Upper lobe of left lung (tissue), 4 donors: ENCODE measurements at regions not wholly inside any gene's neighbourhood (a gene's known extent, or its start where the extent isn't known, plus 50 kb on each side); places are given as distances from the start of the nearest gene placed in this dataset.

Experiments
- EP300 ChIP-seq, 4 donors: sonication (generic); formaldehyde crosslinking; IDR thresholded peaks; one replicate each; pipeline ENCODE4 v1.5.1; 2017; ENCODE audit warnings: antibody characterized with exemption in 4 of 4, control low read depth in 2 of 4
- POLR2A ChIP-seq, 4 donors: fragments of 450-650 bp; IDR thresholded peaks; one replicate each; pipeline ENCODE4 v1.5.1; 2016 to 2017; ENCODE audit warnings: antibody characterized with exemption in 4 of 4, mild to moderate bottlenecking in 2 of 4
- TF ChIP-seq, protein P1 (sequence below), 6 experiments: fragments of 450-650 bp in 4 of 6; fragments of 200-600 bp in 2 of 6; sonication (generic) in 2 of 6; IDR thresholded peaks; one replicate each; pipeline ENCODE4 v1.5.1; 2016 to 2019; ENCODE audit warnings: antibody characterized with exemption in 6 of 6

DNA sequence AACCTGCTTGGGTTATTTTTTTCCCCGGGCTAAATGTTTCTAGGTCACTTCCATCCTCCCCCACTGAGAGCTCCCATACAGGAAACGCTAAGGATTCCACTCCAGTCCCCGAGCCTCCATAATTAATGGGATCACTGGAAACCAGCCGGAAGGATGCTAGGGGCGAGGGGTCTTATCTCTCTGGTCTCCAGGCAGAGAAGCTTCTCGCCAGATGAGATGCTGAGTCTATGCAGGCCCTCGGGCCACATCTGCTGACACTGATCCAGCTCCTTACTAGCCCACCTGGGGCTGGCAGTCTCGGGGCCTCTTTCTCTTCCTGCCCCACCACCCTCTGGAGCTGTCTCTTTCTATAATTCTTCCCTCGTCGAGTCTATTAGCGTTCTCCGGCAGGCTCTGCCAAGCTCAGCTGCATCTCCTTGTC lies 125.9 kb upstream of the SYT13 start:
- TF ChIP-seq, protein P1, sequence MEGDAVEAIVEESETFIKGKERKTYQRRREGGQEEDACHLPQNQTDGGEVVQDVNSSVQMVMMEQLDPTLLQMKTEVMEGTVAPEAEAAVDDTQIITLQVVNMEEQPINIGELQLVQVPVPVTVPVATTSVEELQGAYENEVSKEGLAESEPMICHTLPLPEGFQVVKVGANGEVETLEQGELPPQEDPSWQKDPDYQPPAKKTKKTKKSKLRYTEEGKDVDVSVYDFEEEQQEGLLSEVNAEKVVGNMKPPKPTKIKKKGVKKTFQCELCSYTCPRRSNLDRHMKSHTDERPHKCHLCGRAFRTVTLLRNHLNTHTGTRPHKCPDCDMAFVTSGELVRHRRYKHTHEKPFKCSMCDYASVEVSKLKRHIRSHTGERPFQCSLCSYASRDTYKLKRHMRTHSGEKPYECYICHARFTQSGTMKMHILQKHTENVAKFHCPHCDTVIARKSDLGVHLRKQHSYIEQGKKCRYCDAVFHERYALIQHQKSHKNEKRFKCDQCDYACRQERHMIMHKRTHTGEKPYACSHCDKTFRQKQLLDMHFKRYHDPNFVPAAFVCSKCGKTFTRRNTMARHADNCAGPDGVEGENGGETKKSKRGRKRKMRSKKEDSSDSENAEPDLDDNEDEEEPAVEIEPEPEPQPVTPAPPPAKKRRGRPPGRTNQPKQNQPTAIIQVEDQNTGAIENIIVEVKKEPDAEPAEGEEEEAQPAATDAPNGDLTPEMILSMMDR (IDR thresholded peaks at IDR 0.05), result no peak
- no peak for TF ChIP-seq EP300 (IDR thresholded peaks at IDR 0.05)
- no peak for TF ChIP-seq POLR2A (IDR thresholded peaks at IDR 0.05)
